Activated CD4-positive, alpha-beta T cell treated with anti-CD3 and anti-CD28 coated beads, Interleukin-10, Interleukin-2, amounts not matched to agents 100 ng/mL and 50 ng/mL, durations not matched to agents 16 hours and 8 hours (primary cell): ENCODE measurements at regions not wholly inside any gene's neighbourhood (a gene's known extent, or its start where the extent isn't known, plus 50 kb on each side); places are given as distances from the start of the nearest gene placed in this dataset.

Experiments used
- DNase-seq: peaks from one replicate; pipeline ENCODE4 v3.0.0-alpha.2; 2020

DNA sequence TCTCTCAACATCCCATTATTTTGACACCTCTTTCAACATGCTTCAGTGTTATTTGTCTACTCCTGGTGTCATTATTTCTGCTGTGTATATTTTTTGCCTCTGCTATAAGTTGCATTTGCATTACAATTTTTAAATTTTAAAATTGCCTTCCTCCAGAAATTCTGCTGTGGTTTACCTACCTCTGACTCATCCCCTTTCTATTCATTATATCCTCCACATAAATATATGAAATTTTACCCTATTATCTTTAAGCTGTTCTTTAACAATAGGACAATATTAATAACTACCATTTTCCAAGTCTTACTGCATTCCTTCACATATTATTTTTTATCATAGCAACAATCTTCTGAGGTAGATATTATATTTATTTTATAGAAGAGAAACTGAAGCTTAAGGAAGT lies 178.1 kb upstream of the NRIP1 start:
- no peak for DNase-seq

DNA sequence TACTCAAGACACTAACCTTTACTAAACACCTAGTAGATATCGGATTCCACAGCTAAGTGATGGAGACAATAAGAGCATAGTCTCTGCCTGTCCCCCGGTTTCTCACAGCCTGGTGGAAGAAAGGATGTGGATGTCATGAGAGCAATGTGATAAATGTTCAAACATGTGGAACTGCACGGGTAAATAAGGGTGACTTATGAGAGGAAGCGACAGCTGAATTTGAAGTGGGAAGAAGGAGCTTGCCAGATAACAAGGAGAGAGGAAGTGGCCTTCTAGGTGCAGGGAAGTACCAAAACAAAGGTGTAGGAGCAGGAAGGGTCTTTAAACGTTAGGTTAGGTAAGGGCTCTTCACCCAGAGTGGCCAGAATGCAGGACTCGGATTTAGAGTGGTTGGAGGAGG lies 178.6 kb upstream of the NRIP1 start:
- DNase-seq: no peak

DNA sequence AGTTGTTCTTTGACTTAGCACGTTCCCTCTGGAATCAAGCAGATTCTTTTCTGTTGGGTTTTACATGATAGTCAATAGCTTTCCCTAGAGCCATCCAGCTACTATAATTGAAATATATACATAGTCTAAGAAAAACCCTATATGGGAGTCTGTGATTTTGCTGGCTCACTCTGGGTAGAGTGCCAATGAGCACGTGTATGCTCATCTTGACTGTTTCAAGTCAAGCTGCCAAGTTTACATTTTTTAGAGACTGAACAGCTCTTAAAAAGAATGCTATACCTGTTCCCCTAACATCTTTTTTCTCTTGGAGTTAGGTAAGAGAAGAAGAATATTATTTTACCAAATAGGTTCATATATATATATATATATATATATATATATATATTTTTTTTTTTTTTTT lies 182.8 kb upstream of the NRIP1 start:
- DNase-seq: no peak

DNA sequence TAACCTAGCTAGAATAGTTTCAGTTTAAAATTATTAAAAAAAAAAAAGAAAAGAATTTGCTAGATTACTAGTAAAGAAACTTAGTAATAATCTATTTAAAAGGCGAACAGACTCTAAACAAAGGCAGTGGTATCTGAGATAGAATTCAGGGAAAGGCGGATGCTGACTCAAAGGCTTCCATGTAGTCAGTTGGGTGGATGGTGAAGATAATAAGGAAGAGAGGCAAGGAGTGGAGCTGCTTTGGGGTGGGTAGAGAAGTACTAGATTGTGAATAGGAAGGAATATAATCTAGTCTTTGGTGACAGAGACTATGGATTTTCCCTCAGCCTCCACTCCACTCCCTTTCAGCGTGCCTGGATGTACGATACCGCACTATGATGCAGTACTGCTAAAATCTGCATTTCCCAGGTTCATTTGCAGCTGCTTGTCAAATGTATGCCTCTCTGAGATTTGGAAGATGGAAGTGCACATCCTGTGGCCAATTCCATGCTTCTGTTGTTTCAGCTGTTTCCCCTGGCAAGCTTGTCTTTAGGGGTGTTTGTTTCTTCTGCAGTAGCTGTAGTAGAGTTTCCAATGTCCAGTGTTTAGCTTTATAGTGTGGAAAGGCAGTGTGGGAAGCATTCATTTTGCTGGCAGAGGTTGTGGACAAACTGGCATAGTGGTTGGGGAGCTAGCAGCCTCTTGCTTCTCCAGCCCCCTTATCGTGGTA lies 184.6 kb upstream of the NRIP1 start:
- no peak for DNase-seq

DNA sequence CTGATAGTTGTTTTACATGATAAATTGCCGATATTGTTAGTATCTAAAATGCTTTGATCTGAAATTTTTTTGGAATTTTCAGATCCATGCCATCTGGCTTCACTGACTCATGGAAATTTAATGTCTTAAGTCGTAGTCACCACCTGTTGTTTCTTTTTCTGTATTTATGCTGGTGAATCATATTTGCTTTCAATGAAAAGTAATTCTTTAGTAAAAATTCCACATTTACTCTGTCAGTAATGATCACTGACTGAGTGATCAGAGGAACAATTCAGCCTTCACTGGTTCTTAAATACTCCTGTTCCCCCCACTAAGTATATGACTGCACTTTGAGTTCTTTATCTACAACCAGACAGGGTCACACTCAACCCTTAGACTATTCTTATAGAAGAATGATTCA lies 185.6 kb upstream of the NRIP1 start:
- DNase-seq: no peak

DNA sequence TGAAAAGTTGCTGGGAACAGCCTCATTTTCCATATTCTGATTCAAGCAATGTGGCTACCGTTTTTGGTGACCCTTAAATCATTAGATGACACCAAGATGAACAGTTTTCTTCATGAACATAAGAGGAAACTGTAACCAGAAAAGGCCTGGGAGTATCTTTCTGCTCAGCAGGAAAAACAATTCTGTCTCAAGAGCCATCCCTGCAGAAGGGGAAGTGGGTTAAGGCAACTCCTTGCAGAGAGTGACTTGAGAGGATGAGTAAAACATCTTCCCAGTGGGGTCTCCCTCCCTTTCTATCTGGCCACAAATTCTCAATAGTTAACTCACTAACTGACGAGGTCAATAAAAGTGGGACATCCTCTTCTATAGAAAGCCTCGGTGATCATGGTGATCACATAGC lies 187.6 kb upstream of the NRIP1 start:
- no peak for DNase-seq

DNA sequence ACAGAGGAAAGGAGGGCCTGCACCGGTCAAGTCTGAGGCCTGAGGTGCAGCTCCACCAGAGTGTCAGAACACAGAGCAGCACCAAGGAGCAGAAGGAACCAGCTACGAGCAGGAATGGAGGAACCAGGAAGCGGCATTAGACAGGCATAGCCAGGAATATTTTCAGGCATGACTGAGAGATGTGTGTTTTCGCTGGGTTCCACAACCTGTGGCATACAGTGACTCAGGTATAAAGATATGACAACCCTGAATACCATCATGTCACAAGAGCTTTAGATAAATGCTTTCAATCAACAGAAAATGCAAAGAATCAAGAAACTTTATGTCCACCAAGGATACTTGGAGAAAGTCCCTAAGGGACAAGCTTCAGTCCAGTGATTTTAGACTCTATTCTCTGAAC lies 189.3 kb upstream of the NRIP1 start:
- DNase-seq: no peak

DNA sequence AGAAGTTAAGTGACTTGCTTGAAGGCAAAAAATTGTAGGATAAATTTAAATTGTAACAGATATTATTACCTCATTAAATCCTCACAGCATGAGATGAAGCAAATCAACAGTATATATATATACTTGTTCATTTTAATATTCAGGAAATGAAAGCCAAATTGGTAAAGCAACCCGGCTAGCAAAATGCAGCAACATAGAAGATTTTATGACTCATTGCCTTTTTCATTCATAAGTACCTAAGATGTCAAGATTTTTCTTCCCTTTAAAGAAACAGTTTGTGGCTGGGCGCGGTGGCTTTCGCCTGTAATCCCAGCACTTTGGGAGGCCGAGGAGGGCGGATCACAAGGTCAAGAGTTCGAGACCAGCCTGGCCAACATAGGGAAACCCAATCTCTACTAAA lies 190.5 kb upstream of the NRIP1 start:
- DNase-seq: no peak

DNA sequence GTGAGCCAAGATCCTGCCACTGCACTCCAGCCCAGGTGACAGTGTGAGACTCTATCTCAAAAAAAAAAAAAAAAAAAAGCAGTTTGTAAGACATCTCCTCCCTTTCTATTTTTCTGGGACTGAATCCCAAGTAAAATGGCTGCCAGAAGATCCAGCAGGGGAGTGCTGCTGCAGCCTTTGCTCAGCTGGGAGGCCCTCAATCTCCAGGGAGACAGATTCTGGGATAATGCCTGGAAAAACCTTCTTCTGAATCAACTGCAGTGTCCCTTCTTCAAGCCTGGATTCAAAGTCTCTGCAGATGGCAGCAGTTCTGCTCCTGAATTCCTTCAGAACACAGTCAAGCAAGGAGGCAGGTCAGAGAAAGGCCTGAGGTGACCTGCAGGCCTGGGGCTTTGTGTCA lies 191.0 kb upstream of the NRIP1 start:
- DNase-seq: no peak

DNA sequence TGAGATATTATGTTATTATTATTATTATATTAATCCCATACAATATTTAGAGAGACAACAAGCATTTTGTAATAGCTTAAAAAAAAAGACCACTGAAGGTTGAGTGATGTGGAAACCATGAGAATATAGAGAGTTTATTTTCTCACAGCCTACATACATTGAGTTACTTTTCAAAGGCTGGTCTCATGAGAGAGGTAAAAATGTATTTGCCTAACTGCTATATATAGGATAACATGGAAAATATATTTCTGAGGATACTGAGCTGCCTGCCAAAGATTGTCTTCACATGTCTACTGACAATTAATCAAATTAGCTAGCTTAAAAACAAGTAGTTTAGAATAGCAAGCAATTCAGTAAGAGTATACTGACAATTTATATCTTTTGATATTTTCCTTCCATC lies 192.2 kb upstream of the NRIP1 start:
- DNase-seq: no peak

DNA sequence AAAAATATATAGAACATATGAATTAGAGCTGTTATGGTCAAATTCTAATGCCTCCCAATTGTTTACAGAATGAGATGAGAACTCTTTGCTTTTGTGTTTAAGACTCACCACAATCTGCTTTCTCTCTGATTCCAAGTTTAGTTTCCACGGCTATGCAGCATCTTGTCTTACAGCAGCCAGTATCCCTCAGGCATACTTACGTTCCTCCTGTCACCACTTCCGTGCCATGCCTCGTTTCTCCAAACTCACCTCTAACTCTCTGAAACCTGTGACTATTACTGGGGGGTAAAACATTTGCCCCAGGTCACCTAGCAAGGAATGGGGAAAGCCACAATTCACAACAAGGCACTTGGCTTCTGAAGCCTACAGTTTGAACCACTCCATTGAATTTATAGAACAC lies 192.8 kb upstream of the NRIP1 start:
- no peak for DNase-seq

DNA sequence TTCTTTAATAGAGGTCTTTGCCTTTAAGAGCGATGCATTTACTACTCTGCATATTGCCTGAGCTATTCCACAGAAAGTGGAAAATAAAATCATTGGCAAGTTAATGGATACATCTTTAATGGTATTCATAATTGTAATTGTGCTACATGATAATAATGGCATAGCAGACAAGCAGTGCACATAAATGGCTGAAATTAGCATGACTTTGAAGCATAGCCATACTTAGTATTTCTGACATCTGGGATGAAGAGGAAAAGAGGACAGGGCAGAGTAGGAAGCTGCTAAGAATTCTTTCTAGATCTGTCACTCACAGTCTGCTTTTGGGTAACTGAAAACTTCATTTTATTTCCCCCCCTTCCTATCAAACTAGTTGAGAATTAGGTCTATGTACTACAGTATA lies 195.0 kb upstream of the NRIP1 start:
- DNase-seq: no peak

DNA sequence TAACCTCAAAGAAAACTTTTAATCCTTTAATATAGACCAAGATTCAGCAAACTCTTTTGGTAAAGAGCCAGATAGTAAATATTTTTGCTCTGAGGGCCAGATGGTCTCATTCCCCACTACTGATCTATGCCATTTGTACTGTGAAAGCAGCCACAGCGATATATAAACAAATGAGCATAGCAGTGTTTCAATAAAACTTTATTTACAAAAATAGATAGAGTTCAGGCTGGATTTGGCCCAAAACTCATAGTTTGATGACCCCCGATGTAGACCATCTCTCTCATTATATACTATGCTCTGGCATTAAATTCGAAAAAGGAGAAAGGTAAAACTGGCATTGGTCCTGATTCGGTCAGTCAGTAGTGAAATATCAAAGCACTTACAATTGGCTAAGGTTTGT lies 195.8 kb upstream of the NRIP1 start:
- no peak for DNase-seq

DNA sequence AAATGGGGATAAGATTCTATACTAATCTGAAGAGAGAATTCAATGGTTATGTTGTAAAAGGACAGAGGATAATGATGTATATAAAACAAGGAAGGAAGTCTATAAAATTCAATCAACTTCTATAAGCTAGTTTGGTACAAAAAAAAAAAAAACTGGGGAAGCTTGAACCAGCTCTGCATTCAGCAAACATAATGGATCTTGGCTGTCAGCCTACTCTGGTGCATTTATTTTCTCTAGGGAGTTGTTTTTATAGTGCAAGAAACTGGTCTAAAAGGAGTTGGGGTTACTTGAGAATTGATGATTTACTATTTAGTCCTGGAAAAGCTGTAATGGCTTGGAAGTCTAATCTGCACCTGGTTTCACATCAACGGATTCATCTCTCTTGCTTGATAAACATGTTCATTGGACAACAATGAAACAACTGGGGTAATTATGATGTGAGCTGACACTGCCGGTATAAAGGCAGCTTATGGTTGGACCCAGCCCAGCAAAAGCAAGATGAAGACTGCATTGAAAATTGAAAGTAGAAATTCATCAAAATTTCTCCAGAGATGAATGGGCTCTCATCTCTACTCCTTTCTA lies 199.4 kb upstream of the NRIP1 start:
- DNase-seq: no peak

DNA sequence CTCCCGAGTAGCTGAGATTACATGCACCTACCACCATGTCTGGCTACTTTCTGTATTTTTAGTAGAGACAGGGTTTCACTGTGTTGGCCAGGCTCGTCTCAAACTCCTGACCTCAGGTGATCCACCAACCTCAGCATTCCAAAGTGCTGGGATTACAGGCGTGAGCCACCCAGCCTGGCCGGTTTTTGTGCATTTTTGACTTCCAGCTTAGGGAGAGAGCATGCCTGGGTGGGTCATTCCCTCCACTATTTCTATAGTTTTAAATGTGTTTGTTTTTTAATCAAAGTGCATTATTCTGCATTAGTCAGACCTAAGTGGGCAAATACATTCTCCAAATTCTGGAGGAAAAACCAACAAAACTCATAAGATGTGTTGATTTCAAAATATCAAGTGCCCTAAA lies 207.4 kb upstream of the NRIP1 start:
- DNase-seq: no peak

DNA sequence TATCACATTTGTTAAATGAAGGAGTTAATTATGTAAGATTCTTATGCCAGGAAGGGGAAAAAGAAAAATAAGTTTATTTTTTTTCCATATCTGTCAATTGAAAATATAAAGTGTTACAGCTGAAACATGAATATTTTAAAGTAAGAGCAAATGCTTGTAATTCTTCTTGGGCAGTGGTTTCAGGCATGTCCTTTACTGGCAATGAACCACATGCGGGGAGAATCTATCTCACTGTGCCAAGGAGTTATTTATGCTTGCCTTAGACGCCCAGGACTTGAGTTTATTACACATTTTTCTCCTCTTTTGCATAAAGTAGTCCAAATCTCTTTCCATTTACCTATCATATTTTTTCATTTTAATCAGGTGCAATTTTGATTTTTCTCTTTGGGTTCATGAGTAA lies 207.8 kb upstream of the NRIP1 start:
- DNase-seq: no peak

DNA sequence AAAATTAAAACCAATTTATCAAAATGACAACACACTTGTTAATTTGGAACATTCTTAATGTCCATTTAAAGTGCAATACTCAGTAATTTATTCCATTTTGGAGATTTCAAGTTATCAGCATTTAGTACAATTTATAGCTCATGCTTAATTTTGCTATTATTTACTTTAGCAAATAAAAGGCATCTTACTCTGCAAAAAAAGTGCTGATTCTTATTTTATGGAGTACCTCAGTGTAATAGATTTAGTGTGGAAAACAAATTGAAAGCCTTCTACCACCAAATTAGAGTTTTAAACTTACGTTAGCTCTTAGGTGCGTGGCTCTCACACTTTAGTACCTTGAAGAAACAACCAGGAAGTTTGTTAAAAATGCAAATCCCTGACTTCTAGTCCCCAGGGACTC lies 208.4 kb upstream of the NRIP1 start:
- DNase-seq: no peak

DNA sequence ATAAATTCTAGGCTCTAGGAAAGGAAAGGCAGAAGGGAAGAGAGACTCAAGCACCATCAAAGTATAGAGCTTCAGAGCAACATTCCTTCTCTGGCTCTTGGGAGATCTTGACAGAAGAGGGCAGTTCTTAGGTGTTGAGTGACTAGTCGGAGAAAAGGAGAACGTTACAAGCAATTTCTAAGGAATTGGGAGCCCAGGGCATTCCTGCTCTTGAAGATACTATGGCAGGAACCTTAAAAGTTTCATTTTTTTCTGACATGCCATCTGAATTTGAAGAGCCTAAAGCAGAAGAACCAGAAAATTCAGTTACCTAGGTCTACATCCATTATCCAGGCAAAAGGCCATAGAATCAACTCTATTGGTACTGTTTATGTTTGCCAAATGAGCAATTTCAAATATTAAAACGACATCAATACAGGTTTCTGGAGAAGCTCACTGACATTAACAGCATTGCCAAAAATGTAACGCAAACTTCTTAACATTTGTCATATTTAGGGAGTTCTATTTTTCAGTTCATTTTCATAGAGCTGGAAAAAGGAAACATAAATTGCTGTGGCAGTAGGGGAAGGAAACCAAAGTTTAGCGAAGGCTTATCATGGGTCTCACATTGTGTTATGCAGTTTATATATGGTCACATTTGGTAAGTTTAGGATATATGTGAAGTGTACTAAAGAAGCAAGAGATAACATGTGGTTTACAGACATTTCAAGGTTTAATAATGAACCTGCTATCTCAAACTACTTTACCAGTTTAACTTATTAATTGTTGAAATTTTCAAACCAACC lies 210.1 kb upstream of the NRIP1 start:
- DNase-seq: no peak

DNA sequence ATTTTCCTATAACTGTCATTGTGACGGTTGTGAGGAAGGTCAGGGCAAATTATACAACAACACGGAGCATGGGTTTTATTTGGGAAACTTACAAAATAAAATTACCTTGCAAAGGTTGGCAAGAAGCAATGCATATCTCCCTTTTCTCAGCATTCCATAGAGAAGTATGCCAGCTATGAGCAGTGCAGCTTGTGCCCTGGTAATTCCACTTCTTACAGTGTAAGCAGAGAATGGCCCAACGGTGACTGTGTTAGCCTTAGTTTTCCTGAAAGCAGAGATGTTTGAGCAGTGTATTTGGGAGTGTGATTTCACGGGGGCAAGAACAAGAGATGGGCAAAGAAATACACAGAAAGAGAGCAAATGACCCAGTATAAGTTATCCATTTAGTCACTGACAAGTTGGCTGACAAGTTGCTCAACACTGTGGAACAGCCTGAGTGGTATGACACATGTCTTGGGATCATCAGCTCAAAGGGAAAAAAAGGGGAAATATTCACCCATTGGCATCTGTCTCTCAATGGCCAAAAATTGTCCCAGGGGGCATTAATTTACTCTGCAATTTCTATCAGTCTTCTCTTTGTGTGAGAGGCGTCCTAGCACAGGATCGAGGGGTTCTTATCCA lies 210.9 kb upstream of the NRIP1 start:
- no peak for DNase-seq

DNA sequence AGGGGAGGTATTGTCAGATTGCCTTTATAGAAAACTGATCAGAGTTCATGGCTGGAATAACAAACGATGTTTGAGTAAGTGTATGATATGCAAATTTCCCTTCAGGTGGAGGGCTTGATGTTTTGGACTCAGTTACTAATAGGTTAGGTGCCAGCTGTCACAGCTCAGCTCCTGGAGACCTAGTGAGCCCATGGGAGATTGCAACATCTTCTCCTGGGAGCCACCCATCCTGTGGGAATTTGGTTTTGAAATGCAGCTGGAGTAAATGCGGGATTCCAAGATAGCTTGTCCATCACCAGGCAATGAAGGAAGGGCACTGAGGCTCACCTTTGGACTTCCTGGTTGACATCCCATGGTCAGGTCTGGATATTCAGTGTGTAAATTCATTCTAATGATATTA lies 211.4 kb upstream of the NRIP1 start:
- DNase-seq: no peak

DNA sequence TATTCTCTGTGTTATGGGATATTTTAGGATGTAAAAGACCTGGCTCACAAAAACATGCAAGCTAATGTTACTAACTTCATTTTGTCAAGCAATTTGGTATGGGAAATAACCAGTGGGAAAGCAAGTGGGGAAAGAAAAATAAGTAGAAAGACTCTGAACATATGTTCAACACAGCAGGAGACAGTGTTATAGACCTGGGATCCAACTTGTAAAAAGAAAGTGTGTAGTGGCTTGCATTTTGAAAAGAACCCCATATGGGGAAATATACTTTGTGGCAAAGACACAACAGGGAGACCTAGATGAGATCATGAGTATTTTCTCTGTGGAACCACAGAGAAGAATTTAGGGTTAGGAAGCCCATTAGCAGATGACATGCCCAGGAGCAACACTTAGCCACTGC lies 212.7 kb upstream of the NRIP1 start:
- DNase-seq: no peak

DNA sequence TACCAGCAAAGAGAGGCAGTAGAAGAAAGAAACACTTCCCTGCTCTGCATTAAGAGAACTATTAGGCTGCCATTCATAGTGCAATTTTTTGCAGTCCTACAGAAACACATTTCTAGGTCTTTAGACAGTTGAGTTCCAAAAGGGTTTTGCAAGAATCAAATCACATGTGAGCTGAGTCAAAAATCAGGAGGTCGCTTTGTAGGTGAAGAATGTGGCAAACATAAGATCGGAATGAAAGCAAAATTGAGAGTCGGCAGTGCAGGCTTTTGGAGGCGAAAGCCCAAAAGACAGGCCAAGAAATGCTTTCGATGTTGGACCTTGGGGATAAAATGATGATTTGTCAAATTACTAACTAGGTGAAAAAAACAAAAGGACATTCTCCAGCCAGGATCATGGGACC lies 213.5 kb upstream of the NRIP1 start:
- DNase-seq: no peak

DNA sequence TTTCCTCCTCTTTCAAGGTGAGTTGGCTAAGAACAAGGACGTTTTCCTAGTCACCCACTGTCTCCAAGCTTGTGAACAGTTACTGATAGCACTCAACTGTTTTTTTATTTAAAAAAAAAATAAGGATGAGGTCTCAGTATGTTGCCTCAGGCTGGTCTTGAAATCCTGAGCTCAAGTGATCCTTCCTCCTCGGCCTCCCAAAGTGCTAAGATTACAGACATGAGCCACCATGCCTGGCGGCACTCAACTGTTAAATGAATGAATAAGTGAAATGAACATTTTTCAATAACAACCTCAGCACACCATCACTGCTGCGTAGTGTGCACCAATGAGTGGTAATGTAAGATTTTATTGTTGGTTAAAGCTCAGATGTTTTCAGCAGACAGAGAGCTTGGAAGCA lies 214.1 kb upstream of the NRIP1 start:
- no peak for DNase-seq

DNA sequence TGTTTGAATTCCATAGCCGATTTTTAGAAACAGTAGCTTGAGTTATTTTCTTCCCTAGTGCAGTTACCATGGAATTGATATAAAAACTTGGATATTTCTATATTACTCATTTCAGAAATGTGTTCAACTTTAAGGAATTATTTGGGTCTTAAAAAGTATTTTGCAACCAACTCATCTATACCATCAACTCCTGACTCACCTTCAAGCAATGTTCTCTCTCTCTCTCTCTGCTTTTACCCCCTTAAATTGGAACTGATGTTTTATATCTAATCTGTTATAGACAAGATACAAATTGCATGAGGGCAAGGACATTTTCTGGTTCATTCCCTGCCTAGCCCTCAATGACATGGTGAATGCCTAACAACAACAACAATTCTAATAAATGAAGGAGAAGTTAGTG lies 214.7 kb upstream of the NRIP1 start:
- DNase-seq: no peak
